HUES48 (cell line): ENCODE measurements at regions not wholly inside any gene's neighbourhood (a gene's known extent, or its start where the extent isn't known, plus 50 kb on each side); places are given as distances from the start of the nearest gene placed in this dataset.
"Not testable (repeated sequence)": the region's sequence is repeated elsewhere in the genome, so short reads cannot be mapped to it uniquely, and the experiment has no call there.

Experiments used
- H3K27ac ChIP-seq: one replicate; pipeline ENCODE4 v1.7.0; 2013; ENCODE audit warnings: low read depth, low read length, inconsistent platforms
- H3K27me3 ChIP-seq: 2 replicates; pipeline ENCODE4 v1.6.1; 2013; ENCODE audit warnings: mild to moderate bottlenecking, low read length; ENCODE audit not compliant: control insufficient read depth, insufficient read depth
- H3K36me3 ChIP-seq: 2 replicates; pipeline ENCODE4 v1.6.1; 2013; ENCODE audit warnings: low read length; ENCODE audit not compliant: control insufficient read depth, insufficient read depth
- H3K4me1 ChIP-seq: 2 replicates; pipeline ENCODE4 v1.6.1; 2013; ENCODE audit warnings: mild to moderate bottlenecking, low read length; ENCODE audit not compliant: control insufficient read depth, insufficient read depth
- H3K4me3 ChIP-seq: 2 replicates; pipeline ENCODE4 v1.5.1; 2013; ENCODE audit warnings: mild to moderate bottlenecking, low read depth, low read length
- H3K9ac ChIP-seq: 2 replicates; pipeline ENCODE4 v1.6.1; 2013; ENCODE audit warnings: mild to moderate bottlenecking, low read depth, low read length, moderate library complexity
- H3K9me3 ChIP-seq: 2 replicates; pipeline ENCODE4 v1.6.1; 2013; ENCODE audit warnings: low read length; ENCODE audit not compliant: control insufficient read depth, insufficient read depth

DNA sequence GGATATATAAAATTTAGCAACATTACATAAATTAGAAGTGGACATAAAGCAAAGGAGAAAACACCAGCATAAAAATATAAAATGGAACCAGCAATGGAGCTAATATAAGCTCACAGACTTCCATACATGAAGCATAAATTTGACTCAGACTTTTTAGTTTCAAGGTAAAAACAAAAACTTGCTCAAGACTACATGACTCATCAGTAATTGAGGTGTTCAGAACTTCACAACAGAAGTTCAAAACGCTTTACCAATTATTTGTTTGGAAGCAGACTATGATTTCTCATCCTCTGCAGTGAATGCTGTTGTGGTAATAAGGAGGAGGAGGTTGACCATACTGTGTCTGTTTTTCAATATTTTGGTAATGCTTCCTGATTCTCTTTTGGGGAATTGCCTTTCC is 192.0 kb upstream of the MEIS1 start:
- not testable (repeated sequence) for H3K27me3 ChIP-seq, H3K9me3 ChIP-seq, H3K27ac ChIP-seq, H3K9ac ChIP-seq, H3K36me3 ChIP-seq, H3K4me3 ChIP-seq
- peaks cover 17% of the 10 kb centered on the region for H3K4me1 ChIP-seq

DNA sequence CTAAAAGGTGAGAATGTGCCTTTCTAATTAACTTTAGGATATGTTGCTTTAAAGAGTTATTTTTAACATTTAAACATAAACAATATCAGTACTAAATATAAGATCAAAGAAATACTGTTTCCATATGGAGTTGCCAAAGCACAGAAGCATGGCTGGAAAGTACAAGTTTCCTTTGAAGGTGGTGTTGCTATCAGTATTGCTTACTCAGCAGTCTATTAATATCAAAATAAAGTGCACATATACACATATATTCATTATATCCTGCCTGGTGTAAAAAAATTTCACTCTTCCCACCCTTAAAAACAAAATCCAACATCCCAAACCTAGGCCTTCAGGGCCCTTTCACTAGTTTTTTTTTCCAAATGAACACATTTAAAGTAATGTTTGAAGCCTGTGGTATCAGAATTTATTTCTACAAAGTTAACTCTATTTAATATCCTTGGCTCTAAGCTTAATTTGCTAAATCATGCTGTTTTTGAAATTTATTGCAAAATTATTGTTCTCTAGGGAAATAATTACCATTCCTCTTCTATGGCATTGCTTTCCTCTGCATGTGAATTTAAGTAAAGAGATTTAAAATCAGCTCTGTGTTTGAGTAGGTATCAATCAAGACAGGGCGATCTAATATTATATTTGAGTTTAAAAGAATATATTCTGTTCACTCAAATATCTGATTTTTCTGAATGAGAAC is 192.7 kb upstream of the MEIS1 start:
- H3K27ac ChIP-seq, result no peak overlapping the region
- H3K9ac ChIP-seq, result no peak overlapping the region
- H3K4me3 ChIP-seq, result no peak overlapping the region
- H3K9me3 ChIP-seq, result no peaks in the 10 kb centered on the region
- peaks cover 21% of the 10 kb centered on the region for H3K4me1 ChIP-seq
- H3K36me3 ChIP-seq, result peaks cover 3% of the 10 kb centered on the region; the same call in 1 of the 2 replicates
- H3K27me3 ChIP-seq, result no peaks in the 10 kb centered on the region

DNA sequence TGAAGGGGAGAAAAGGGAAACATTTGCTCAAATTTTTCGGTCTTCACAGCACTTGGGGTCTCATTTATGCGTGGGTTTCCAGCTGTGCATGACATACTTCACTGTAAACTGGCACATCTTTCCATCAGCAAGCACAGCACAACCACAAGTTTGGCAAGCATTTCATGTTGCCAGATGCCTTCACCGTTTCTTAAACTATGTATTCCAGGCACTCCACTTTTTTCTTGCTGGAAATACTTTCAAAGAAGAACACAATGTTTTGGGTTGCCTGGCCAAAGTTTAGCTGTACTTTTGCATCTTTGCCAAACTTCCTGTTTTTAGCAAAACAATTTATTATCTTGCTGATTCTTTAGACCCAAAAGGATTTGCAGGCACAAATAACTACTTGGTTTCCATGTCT is 194.6 kb upstream of the MEIS1 start:
- Histone ChIP-seq H3K36me3 (no peaks in the 10 kb centered on the region), H3K4me3 (no peak overlapping the region), H3K27ac (no peak overlapping the region), H3K9ac (no peak overlapping the region), H3K27me3 (no peaks in the 10 kb centered on the region), H3K9me3 (no peaks in the 10 kb centered on the region), H3K4me1 (peaks cover 21% of the 10 kb centered on the region)

DNA sequence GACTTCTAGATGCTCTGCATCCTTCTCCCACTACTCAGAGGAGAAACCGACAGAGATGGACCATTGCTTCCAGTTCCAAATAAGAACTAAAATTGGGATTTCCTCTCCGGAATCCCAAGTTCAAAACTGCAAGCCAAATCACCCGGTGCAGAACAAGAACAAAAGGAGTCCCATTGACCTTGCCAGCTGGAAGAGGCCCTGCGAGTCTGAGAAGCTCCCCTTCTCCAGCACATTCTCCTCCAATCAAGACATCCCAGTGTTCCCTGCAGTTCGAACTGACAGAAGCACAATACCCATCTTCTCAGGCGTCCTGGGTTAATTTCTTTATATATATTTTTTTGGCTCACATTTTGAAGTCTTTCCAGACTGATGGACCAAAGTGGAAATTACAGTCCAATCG is 195.3 kb upstream of the MEIS1 start:
- H3K36me3 ChIP-seq, result no peaks in the 10 kb centered on the region

DNA sequence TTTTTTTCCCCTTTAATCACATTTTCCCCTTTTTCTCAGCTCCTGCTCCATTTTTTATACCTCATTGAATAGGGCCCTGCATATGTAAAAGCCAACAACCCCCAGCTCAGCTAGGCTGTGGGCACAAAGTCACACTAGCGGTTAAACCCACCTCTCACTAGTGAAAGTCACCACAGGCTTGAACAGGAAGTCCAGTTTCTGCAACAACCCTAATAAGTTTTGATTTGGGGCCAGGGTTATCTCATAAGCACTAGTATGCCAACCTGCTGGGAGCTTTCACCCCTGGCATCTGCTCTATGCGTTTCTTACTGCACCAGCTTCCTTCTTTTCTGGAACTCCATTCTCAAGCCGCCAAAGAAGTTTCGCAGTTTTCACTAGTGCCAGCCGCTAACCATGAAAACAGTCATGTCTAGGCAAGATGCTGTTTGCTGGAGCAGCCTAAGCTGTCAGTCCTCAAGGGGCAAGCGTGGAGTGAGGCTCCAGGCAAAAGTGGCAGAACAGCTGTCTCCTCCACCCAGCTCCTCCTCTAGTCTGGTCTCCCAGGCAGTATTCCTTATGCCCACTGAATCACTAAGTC is 197.0 kb upstream of the MEIS1 start:
- Histone ChIP-seq H3K27me3 (0 out of 2 replicates have a peak, but pooled peaks cover under 1% of the 10 kb centered on the region), H3K4me1 (peaks cover 20% of the 10 kb centered on the region), H3K27ac (no peak overlapping the region), H3K36me3 (no peaks in the 10 kb centered on the region), H3K9me3 (no peaks in the 10 kb centered on the region), H3K9ac (no peak overlapping the region), H3K4me3 (no peak overlapping the region)

More for the DNA sequence above, 195.3 kb upstream of the MEIS1 start:
- Histone ChIP-seq H3K27me3 (no peaks in the 10 kb centered on the region), H3K4me1 (peaks cover 21% of the 10 kb centered on the region), H3K27ac (no peak overlapping the region), H3K9ac (no peak overlapping the region), H3K4me3 (no peak overlapping the region), H3K9me3 (no peaks in the 10 kb centered on the region)

DNA sequence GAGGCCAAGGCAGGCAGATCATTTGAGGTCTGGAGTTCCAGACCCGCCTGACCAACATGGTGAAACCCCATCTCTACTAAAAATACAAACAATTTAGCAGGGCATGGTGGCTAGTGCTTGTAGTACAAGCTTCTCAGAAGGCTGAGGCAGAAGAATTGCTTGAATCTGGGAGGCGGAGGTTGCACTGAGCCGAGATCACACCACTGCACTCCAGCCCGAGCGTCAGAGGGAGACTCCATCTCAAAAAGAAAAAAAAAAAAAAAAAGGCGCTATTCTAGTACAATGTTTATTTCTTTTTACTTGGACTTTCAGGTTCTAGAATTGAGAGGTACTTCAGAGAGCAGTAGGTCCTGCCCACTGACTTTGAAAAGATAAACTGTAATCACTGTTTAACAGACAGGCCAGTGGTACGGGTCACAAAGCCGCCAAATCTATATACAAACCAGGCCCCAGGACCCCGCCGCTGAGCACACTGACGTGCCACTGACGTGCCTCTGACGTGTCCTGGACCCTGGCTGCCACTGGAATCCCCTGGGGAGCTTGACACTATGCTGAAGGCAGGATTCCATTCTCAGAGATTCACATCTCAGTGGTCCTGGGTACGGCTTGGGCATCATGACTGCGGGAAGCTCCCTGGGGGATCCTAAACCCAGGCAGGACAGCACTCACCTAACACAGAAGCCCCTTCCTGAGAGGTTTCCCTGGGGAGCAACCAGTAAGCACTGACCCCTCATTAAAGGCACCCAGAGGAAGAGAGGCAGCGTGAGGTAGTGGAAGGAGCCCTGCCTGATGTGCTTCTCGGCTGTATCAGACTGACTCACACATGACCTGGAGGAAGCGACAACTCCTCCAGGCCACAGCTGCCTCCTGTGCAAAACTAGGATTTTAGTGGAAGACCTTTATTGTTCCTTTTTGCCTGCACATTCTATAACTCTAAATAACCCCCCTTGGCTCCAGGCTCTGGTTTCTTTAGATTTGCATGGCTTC is 197.8 kb upstream of the MEIS1 start:
- Histone ChIP-seq H3K9me3 (no peaks in the 10 kb centered on the region), H3K4me1 (peaks cover 17% of the 10 kb centered on the region), H3K27ac (no peak overlapping the region), H3K4me3 (no peak overlapping the region), H3K27me3 (0 out of 2 replicates have a peak, but pooled peaks cover 3% of the 10 kb centered on the region), H3K36me3 (no peaks in the 10 kb centered on the region), H3K9ac (no peak overlapping the region)

DNA sequence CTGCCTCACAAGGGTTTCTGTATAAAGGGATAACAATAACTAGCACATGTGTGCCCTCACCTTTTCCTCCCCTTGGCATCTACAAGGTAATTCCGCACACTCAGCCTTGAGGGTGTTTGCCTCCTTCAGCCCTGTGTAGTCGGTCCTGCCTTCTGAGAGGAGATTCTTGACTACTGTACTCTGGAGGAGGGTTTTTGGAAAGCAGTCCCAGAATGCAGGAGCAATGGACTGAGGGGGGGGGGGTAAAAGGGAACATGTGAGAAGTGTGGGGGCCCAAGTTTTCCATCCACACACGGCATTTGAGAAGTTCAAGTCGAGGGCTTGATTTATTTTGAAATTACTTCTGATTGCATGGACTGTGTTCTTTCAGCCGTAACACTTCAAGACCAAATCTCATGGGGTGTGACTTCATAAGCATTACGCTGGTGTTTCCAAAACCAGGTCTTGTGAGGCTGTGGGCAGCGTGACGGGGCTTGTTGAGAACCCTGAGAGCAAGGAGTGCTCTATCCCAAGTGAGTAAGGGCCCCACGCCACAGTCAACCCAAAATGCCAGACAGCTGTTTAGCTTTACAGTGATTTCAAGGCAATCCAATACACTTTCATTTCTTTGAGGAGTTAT is 198.7 kb upstream of the MEIS1 start:
- no peaks in the 10 kb centered on the region for H3K9me3 ChIP-seq
- no peak overlapping the region for H3K27ac ChIP-seq
- no peak overlapping the region for H3K4me3 ChIP-seq
- H3K36me3 ChIP-seq, result no peaks in the 10 kb centered on the region
- H3K27me3 ChIP-seq, result 0 out of 2 replicates have a peak, but pooled peaks cover 3% of the 10 kb centered on the region
- peaks cover 17% of the 10 kb centered on the region for H3K4me1 ChIP-seq
- H3K9ac ChIP-seq, result no peak overlapping the region

DNA sequence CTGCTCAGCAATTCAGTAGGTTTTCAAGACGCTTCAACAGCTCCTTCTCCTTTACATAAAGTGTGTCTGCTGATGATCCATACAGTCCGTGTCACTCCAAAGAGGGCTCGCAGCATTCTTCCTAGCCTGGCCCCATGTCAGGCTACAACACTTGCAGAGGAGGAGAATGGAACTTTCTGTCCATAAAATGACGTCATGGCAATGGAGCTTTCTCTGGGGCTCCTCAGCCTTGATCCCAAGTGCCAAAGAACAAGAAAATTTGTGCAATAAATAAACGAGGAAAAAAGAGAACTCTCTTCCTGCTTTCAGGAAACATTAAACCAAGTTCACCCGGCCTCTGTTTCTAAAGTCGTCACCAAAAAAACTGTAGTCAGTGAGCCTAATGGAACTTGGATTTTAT is 199.5 kb upstream of the MEIS1 start:
- Histone ChIP-seq H3K36me3 (no peaks in the 10 kb centered on the region), H3K9ac (no peak overlapping the region), H3K4me1 (peaks cover 13% of the 10 kb centered on the region), H3K27ac (no peak overlapping the region), H3K27me3 (0 out of 2 replicates have a peak, but pooled peaks cover 3% of the 10 kb centered on the region), H3K9me3 (no peaks in the 10 kb centered on the region), H3K4me3 (no peak overlapping the region)

DNA sequence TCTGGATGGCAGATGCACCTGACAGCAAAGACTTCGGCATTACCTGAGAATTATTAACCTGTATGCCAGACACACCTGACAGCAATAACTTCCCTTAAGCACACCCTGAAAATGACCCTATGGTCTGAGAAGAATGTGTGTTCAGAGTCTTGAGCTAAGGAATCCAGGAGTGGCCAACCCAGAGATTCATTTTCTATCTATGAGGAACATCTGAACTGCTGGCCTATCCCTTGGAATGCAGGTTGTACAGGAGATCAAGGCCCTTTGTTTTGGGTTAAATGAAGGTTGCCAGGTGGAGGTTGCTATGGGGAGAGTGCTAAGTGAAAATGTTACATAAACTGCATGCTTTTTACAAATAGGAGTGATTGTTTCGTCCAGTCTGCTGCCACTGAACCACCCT is 200.9 kb upstream of the MEIS1 start:
- H3K36me3 ChIP-seq, result no peaks in the 10 kb centered on the region
- peaks cover 7% of the 10 kb centered on the region; the same call in 1 of the 2 replicates for H3K4me1 ChIP-seq
- H3K4me3 ChIP-seq, result no peak overlapping the region
- H3K9me3 ChIP-seq, result no peaks in the 10 kb centered on the region
- H3K27me3 ChIP-seq, result 0 out of 2 replicates have a peak, but pooled peaks cover 3% of the 10 kb centered on the region
- no peak overlapping the region for H3K27ac ChIP-seq
- no peak overlapping the region for H3K9ac ChIP-seq

DNA sequence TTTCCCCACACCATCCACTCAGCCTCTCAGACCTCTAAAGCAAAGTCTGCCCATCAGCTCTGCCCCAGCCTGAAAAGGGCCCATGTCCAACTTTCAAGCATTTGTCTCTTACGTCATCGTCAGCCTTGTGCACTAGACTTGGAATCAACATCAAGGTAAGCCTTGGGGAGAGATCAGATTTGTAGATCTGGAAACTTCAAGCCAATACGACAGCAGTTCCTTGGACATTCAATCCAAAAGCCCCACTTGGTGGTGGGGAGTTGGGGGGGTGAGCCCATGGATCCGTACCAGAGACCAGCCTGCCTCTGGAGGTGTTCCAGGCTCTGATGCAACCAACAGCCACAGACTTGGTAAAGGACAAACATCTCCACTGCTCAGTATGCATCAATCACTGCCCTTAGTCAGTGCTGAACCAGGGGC is 206.8 kb upstream of the MEIS1 start:
- H3K9me3 ChIP-seq, result no peaks in the 10 kb centered on the region
- H3K36me3 ChIP-seq, result no peaks in the 10 kb centered on the region
- H3K4me3 ChIP-seq, result no peak overlapping the region
- no peak overlapping the region for H3K27ac ChIP-seq
- 0 out of 2 replicates have a peak, but pooled peaks cover 3% of the 10 kb centered on the region for H3K27me3 ChIP-seq
- H3K9ac ChIP-seq, result no peak overlapping the region
- no peaks in the 10 kb centered on the region for H3K4me1 ChIP-seq
